ENCODE measurements at regions not wholly inside any gene's neighbourhood (a gene's known extent, or its start where the extent isn't known, plus 50 kb on each side); places are given as distances from the start of the nearest gene placed in this dataset.

DNA sequence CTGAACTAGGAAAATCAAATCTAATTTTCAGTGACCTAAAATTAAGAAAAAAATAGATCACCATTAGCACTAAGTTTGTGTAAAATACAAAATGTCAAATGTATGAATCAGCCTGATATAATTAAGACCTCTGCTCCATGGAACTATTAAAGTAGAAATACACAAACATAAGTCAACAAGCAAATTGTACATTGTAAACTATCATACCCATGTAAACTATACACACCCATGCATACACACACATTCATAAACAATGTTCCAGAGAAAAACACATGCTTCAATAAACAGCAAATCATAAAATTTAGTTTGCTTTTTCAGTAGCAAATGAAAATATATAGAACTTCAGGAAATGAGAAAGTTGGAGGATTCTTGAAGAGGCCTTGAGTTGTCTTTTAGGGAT lies 199.7 kb upstream of the VSTM2A start:
- TF ChIP-seq, protein P1, sequence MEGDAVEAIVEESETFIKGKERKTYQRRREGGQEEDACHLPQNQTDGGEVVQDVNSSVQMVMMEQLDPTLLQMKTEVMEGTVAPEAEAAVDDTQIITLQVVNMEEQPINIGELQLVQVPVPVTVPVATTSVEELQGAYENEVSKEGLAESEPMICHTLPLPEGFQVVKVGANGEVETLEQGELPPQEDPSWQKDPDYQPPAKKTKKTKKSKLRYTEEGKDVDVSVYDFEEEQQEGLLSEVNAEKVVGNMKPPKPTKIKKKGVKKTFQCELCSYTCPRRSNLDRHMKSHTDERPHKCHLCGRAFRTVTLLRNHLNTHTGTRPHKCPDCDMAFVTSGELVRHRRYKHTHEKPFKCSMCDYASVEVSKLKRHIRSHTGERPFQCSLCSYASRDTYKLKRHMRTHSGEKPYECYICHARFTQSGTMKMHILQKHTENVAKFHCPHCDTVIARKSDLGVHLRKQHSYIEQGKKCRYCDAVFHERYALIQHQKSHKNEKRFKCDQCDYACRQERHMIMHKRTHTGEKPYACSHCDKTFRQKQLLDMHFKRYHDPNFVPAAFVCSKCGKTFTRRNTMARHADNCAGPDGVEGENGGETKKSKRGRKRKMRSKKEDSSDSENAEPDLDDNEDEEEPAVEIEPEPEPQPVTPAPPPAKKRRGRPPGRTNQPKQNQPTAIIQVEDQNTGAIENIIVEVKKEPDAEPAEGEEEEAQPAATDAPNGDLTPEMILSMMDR (conservative IDR thresholded peaks at IDR 0.05; ENCODE audit: low read length), result no peak
- no peak for TF ChIP-seq EZH2phosphoT487 (IDR thresholded peaks at IDR 0.05; ENCODE audit: borderline replicate concordance)
- no peaks in the 10 kb centered on the region for H3F3A ChIP-seq (ENCODE audit: low read depth)
- no peaks in the 10 kb centered on the region for H3K4me1 ChIP-seq (ENCODE audit: insufficient read depth, low read length, poor library complexity, severe bottlenecking)
- H3K36me3 ChIP-seq (ENCODE audit: insufficient read depth, low read length), result no peaks in the 10 kb centered on the region
- H3K9me3 ChIP-seq (ENCODE audit: insufficient read depth, low read depth, low read length), result no peaks in the 10 kb centered on the region
- no peak overlapping the region for H2AFZ ChIP-seq (ENCODE audit: low read length)
- H3K79me2 ChIP-seq (ENCODE audit: insufficient read depth, low read length), result no peaks in the 10 kb centered on the region
- H3K9ac ChIP-seq (ENCODE audit: low read depth, low read length, poor library complexity, severe bottlenecking), result no peak overlapping the region
- no peak overlapping the region for H3K4me3 ChIP-seq (ENCODE audit: low read length, poor library complexity, severe bottlenecking)
- H3K4me2 ChIP-seq (ENCODE audit: low read depth, low read length, poor library complexity, severe bottlenecking), result no peak overlapping the region
- no peaks in the 10 kb centered on the region for H3K9me2 ChIP-seq (replicated peaks; ENCODE audit: low read depth, low read length)
- no peaks in the 10 kb centered on the region for H4K20me1 ChIP-seq (ENCODE audit: insufficient read depth, low read length, poor library complexity, severe bottlenecking)
- no peaks in the 10 kb centered on the region for H3K27me3 ChIP-seq (ENCODE audit: insufficient read depth, low read length, poor library complexity, severe bottlenecking)

DNA sequence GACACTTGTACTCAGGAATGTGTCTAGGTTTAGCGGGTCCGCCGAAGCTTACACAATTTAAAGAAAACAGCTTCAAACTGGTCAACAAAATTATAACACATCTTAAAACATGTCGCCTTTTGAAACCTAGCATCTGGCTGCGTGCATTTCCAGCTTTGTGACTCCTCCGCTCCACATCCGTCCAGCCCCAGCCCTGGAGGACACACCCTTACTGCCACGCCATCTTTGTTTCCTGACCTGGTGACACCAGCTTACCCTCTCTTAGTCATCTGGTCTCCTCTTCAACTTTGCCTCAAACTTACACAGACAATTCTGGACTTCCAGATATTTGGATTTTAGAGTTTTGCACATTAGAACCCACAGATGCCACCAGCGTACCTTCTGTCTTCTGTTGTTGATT lies 198.7 kb upstream of the VSTM2A start:
- no peaks in the 10 kb centered on the region for H3K27me3 ChIP-seq (ENCODE audit: insufficient read depth, low read length, poor library complexity, severe bottlenecking)
- H3K9me3 ChIP-seq (ENCODE audit: insufficient read depth, low read depth, low read length), result no peaks in the 10 kb centered on the region
- no peaks in the 10 kb centered on the region for H3K36me3 ChIP-seq (ENCODE audit: insufficient read depth, low read length)
- H3K9ac ChIP-seq (ENCODE audit: low read depth, low read length, poor library complexity, severe bottlenecking), result no peak overlapping the region
- no peaks in the 10 kb centered on the region for H4K20me1 ChIP-seq (ENCODE audit: insufficient read depth, low read length, poor library complexity, severe bottlenecking)
- H3K4me1 ChIP-seq (ENCODE audit: insufficient read depth, low read length, poor library complexity, severe bottlenecking), result no peaks in the 10 kb centered on the region
- H3K4me2 ChIP-seq (ENCODE audit: low read depth, low read length, poor library complexity, severe bottlenecking), result no peak overlapping the region
- no peak for TF ChIP-seq EZH2phosphoT487 (IDR thresholded peaks at IDR 0.05; ENCODE audit: borderline replicate concordance)
- TF ChIP-seq, protein P1 (conservative IDR thresholded peaks at IDR 0.05; ENCODE audit: low read length), result no peak
- no peaks in the 10 kb centered on the region for H3F3A ChIP-seq (ENCODE audit: low read depth)
- H2AFZ ChIP-seq (ENCODE audit: low read length), result no peak overlapping the region
- no peaks in the 10 kb centered on the region for H3K9me2 ChIP-seq (replicated peaks; ENCODE audit: low read depth, low read length)
- no peak overlapping the region for H3K4me3 ChIP-seq (ENCODE audit: low read length, poor library complexity, severe bottlenecking)
- H3K79me2 ChIP-seq (ENCODE audit: insufficient read depth, low read length), result no peaks in the 10 kb centered on the region

DNA sequence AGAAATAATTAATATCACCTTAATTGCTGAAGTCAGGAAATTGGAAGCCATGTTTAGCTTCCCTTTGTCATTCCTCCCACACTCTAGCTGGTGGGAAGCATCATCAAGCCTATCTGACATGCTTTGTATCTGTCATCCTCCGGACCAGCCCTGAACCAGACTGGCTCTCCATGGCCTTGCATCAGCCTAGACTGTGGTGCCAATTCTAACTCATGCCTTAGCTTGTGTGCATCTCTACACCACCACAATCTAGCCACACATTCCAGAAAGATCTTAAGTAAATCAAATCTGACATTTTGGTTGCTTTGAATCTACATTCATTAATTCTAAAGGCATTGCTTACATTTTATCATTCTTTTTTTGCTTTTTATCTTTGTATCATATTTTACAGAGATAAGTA lies 196.4 kb upstream of the VSTM2A start:
- Histone ChIP-seq H3K27me3 (ENCODE audit: insufficient read depth, low read length, poor library complexity, severe bottlenecking) (no peaks in the 10 kb centered on the region), H3K9me3 (ENCODE audit: insufficient read depth, low read depth, low read length) (no peaks in the 10 kb centered on the region), H2AFZ (ENCODE audit: low read length) (no peak overlapping the region)

More for the DNA sequence above, 196.4 kb upstream of the VSTM2A start:
- Histone ChIP-seq H3K36me3 (ENCODE audit: insufficient read depth, low read length) (no peaks in the 10 kb centered on the region), H3F3A (ENCODE audit: low read depth) (no peaks in the 10 kb centered on the region), H3K9ac (ENCODE audit: low read depth, low read length, poor library complexity, severe bottlenecking) (no peak overlapping the region), H3K79me2 (ENCODE audit: insufficient read depth, low read length) (no peaks in the 10 kb centered on the region), H4K20me1 (ENCODE audit: insufficient read depth, low read length, poor library complexity, severe bottlenecking) (no peaks in the 10 kb centered on the region), H3K4me1 (ENCODE audit: insufficient read depth, low read length, poor library complexity, severe bottlenecking) (no peaks in the 10 kb centered on the region), H3K4me3 (ENCODE audit: low read length, poor library complexity, severe bottlenecking) (no peak overlapping the region), H3K9me2 (replicated peaks; ENCODE audit: low read depth, low read length) (no peaks in the 10 kb centered on the region), H3K4me2 (ENCODE audit: low read depth, low read length, poor library complexity, severe bottlenecking) (no peak overlapping the region)
- TF ChIP-seq EZH2phosphoT487 (IDR thresholded peaks at IDR 0.05; ENCODE audit: borderline replicate concordance), result no peak
- TF ChIP-seq, protein P1 (conservative IDR thresholded peaks at IDR 0.05; ENCODE audit: low read length), result no peak

Data from Loucy (cell line).